22Rv1 (cell line): ENCODE measurements at regions not wholly inside any gene's neighbourhood (a gene's known extent, or its start where the extent isn't known, plus 50 kb on each side); places are given as distances from the start of the nearest gene placed in this dataset.

Experiments used
- ZFX ChIP-seq: fragments of 450-650 bp; IDR thresholded peaks from 2 replicates; pipeline ENCODE4 v1.6.1; 2017; ENCODE audit warnings: antibody characterized with exemption, borderline replicate concordance
- TF ChIP-seq, protein P1 (sequence below): fragments of 450-650 bp; IDR thresholded peaks from 2 replicates; pipeline ENCODE4 v1.5.1; 2017; ENCODE audit warnings: mild to moderate bottlenecking

DNA sequence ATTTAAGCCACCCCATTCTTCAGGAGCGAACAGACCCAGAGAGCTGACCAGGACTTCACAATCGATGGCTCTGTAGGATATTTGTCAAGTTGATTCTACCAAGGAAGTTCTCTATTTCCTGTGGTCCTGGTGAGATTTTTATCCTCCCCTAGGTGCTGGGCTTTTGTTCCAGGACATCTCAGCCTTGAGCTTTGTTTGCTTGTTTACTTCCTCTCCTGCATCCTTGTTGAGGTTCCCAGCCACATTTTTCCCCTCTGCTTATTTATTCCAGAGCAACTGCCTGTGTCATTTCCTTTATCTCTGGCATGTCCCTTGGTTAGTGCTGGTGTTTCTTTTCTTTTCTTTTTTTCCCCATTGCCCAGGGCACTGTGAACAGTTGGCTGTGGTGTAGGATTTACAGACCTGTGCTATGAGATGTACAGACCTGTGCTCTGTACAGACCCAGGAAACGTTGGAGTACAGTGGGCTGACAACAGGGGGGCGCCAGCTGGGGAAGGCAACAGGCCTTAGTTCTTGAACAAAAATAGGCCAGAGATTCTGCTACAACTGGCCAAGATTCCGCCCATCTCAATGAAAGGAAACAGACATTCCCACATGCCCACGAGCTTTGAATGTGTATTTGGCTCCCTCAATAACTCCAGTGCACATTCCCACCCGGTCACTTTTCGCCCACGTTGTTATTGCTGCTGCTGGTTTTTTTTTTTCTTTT, 235.9 kb upstream of the DDI1 start:
- TF ChIP-seq, protein P1, sequence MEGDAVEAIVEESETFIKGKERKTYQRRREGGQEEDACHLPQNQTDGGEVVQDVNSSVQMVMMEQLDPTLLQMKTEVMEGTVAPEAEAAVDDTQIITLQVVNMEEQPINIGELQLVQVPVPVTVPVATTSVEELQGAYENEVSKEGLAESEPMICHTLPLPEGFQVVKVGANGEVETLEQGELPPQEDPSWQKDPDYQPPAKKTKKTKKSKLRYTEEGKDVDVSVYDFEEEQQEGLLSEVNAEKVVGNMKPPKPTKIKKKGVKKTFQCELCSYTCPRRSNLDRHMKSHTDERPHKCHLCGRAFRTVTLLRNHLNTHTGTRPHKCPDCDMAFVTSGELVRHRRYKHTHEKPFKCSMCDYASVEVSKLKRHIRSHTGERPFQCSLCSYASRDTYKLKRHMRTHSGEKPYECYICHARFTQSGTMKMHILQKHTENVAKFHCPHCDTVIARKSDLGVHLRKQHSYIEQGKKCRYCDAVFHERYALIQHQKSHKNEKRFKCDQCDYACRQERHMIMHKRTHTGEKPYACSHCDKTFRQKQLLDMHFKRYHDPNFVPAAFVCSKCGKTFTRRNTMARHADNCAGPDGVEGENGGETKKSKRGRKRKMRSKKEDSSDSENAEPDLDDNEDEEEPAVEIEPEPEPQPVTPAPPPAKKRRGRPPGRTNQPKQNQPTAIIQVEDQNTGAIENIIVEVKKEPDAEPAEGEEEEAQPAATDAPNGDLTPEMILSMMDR = no peak
- no peak for TF ChIP-seq ZFX
